AG04449 (cell line): ENCODE measurements at regions not wholly inside any gene's neighbourhood (a gene's known extent, or its start where the extent isn't known, plus 50 kb on each side); places are given as distances from the start of the nearest gene placed in this dataset.

Experiments used
- CTCF ChIA-PET: fragments of 350-600 bp; formaldehyde crosslinking; extraction: SDS; loops from one replicate; lab custom pipeline; 2021; ENCODE audit warnings: antibody characterized with exemption; lab: Yijun Ruan, JAX
- POLR2A ChIA-PET: fragments of 400-600, 350-600 bp; formaldehyde crosslinking; extraction: SDS; loops from one replicate; lab custom pipeline; 2020; ENCODE audit warnings: antibody characterized with exemption, inconsistent platforms; lab: Yijun Ruan, JAX
- DNase-seq: peaks from one replicate; pipeline ENCODE4 v3.0.0-alpha.2; 2010; ENCODE audit warnings: low read depth, low spot score
- H3K4me3 ChIP-seq: 2 replicates; pipeline ENCODE4 v1.5.1; 2011; ENCODE audit warnings: low read depth, mild to moderate bottlenecking, control low read depth, low read length
- CTCF ChIP-seq: IDR thresholded peaks from one replicate; pipeline ENCODE4 v1.5.1; 2011; ENCODE audit warnings: mild to moderate bottlenecking, moderate library complexity, low read length, control low read depth, inconsistent platforms; ENCODE audit not compliant: insufficient read depth; ENCODE audit errors: missing control alignments

- H3K4me3 ChIP-seq: no peak overlapping the region
- TF ChIP-seq CTCF: no peak
- CTCF ChIA-PET: interaction anchor here (0.9 to 1.2 kb wide), 5 partner anchors 10 to 267 kb away, joined by 3 read pairs; no protein-coding TSS in a partner anchor
- no peak for DNase-seq
- POLR2A ChIA-PET: interaction anchor here (0.7 to 1.2 kb wide), 2 partner anchors 19 to 24 kb away, joined by 3 read pairs; no protein-coding TSS in a partner anchor
Measured at GRCh38 chr6:44036196-44036595, 91.1 kb downstream of the MRPL14 start.

GRCh38 chr6:44035621-44036020, 91.6 kb downstream of the MRPL14 start:
- ChIA-PET CTCF (interaction anchor here (0.9 to 1.2 kb wide), 4 partner anchors 9 to 267 kb away, joined by 3 read pairs; no protein-coding TSS in a partner anchor), POLR2A (interaction anchor here (0.7 to 1.2 kb wide), 2 partner anchors 19 to 24 kb away, joined by 3 read pairs; no protein-coding TSS in a partner anchor)
- H3K4me3 ChIP-seq: no peak overlapping the region
- no peak for TF ChIP-seq CTCF
- DNase-seq: no peak

GRCh38 chr6:44034931-44035345, 92.3 kb downstream of the MRPL14 start:
- no peak overlapping the region for H3K4me3 ChIP-seq
- POLR2A ChIA-PET: no interaction called here
- no peak for DNase-seq
- no peak for TF ChIP-seq CTCF
- CTCF ChIA-PET: interaction anchor here (0.9 to 1.2 kb wide), 2 partner anchors 9 to 23 kb away, joined by 3 read pairs; no protein-coding TSS in a partner anchor

- ChIA-PET POLR2A (no interaction called here), CTCF (interaction anchor here (1.0 to 1.2 kb wide), 2 partner anchors 9 to 29 kb away, joined by 3 read pairs; no protein-coding TSS in a partner anchor)
- no peak for TF ChIP-seq CTCF
- DNase-seq: no peak
- no peak overlapping the region for H3K4me3 ChIP-seq
Measured at GRCh38 chr6:44034391-44034861, 92.8 kb downstream of the MRPL14 start.

- TF ChIP-seq CTCF: no peak
- POLR2A ChIA-PET: interaction anchor here (1.0 kb wide), 1 partner anchor 12 kb away, joined by 4 read pairs; no protein-coding TSS in a partner anchor
- CTCF ChIA-PET: interaction anchor here (0.9 to 1.8 kb wide), 3 partner anchors 9 to 44 kb away, joined by 3 to 7 read pairs (median 3); no protein-coding TSS in a partner anchor
- DNase-seq: no peak
- H3K4me3 ChIP-seq: no peak overlapping the region
Measured at GRCh38 chr6:44030812-44031454, 96.3 kb downstream of the MRPL14 start.
